Panc1 (cell line): ENCODE measurements at regions not wholly inside any gene's neighbourhood (a gene's known extent, or its start where the extent isn't known, plus 50 kb on each side); places are given as distances from the start of the nearest gene placed in this dataset.

ENCODE experiments used
- ATAC-seq: fragments of 200-7000 bp; cut with Tn5 transposase; 2 replicates; pipeline ENCODE4 v1.9.1; 2020; ENCODE audit warnings: mild to moderate bottlenecking, moderate library complexity
- BruUV-seq: library from RNA; stranded (reverse); fragments of 400-500 nt; replicated peaks from 2 replicates; lab custom pipeline; 2021; lab: Mats Ljungman, UMichigan
- CTCF ChIA-PET: fragments of 300-600 bp; sonication (Branson Sonifier 250); formaldehyde crosslinking; loops from one replicate; lab custom pipeline; 2022; ENCODE audit warnings: antibody characterized with exemption; lab: Charles Lee
- POLR2A ChIA-PET: fragments of 300-600 bp; sonication (Branson Sonifier 250); formaldehyde crosslinking; loops from one replicate; lab custom pipeline; 2022; ENCODE audit warnings: antibody characterized with exemption; lab: Charles Lee
- DNase-seq: peaks from one replicate; pipeline ENCODE4 v3.0.0-alpha.2; 2010; ENCODE audit warnings: low read depth, low spot score
- H3K27ac ChIP-seq: 2 replicates; pipeline ENCODE4 v1.5.1; 2011; ENCODE audit warnings: mild to moderate bottlenecking, low read length, inconsistent platforms
- H3K27me3 ChIP-seq: fragments of 200-500 bp; sonication (Bioruptor generic); 2 replicates; pipeline ENCODE4 v1.6.0; 2014; ENCODE audit warnings: low read length, inconsistent platforms; ENCODE audit not compliant: control insufficient read depth, insufficient read depth
- H3K36me3 ChIP-seq: fragments of 200-500 bp; sonication (Bioruptor generic); 2 replicates; pipeline ENCODE4 v1.5.1; 2014; ENCODE audit warnings: inconsistent platforms, mild to moderate bottlenecking, low read length, moderate library complexity; ENCODE audit not compliant: control insufficient read depth, insufficient read depth
- H3K4me1 ChIP-seq: 2 replicates; pipeline ENCODE4 v1.5.1; 2011; ENCODE audit warnings: inconsistent platforms, mild to moderate bottlenecking, low read length, moderate library complexity; ENCODE audit not compliant: control insufficient read depth, insufficient read depth
- H3K4me3 ChIP-seq, 2 experiments: 2 replicates each; pipeline ENCODE4 v1.5.1; 2011 to 2012; ENCODE audit warnings: low read depth in 2 of 2, low read length in 2 of 2, mild to moderate bottlenecking in 2 of 2, inconsistent platforms in 1 of 2, moderate library complexity in 1 of 2
- H3K9me3 ChIP-seq: fragments of 200-500 bp; sonication (Bioruptor generic); 2 replicates; pipeline ENCODE4 v1.5.1; 2014; ENCODE audit warnings: low read depth, mild to moderate bottlenecking, inconsistent platforms, low read length, moderate library complexity; ENCODE audit not compliant: control insufficient read depth, insufficient read depth
- CTCF ChIP-seq: fragments of 450-650 bp; IDR thresholded peaks from 2 replicates; pipeline ENCODE4 v1.5.1; 2017; ENCODE audit warnings: mild to moderate bottlenecking
- POLR2AphosphoS5 ChIP-seq: IDR thresholded peaks from 2 replicates; pipeline ENCODE4 v1.6.1; 2012; ENCODE audit warnings: mild to moderate bottlenecking, low read depth, low read length, moderate library complexity
- REST ChIP-seq, 2 experiments: IDR thresholded peaks; 2 replicates each; pipeline ENCODE4 v1.6.1; 2011 to 2012; ENCODE audit warnings: low read depth in 2 of 2, control low read depth in 1 of 2, low read length in 1 of 2, mild to moderate bottlenecking in 1 of 2, moderate library complexity in 1 of 2; ENCODE audit not compliant: insufficient read depth in 1 of 2
- SIN3A ChIP-seq: IDR thresholded peaks from 2 replicates; pipeline ENCODE4 v1.6.1; 2012; ENCODE audit warnings: low read depth, mild to moderate bottlenecking, low read length, moderate library complexity, borderline replicate concordance; ENCODE audit not compliant: insufficient read depth
- TCF7L2 ChIP-seq: IDR thresholded peaks from 2 replicates; pipeline ENCODE4 v1.6.1; 2011; ENCODE audit warnings: mild to moderate bottlenecking, low read depth, low read length, inconsistent platforms
- in situ Hi-C: cut with HindIII; loops from 2 replicates; pipeline ENCODE4 v1.10.0; 2016; ENCODE audit warnings: low sequenced_read_pairs, low pct_unique_long_range_greater_than_20kb
- intact Hi-C: fragments of 100-400 bp; cut with micrococcal nuclease; formaldehyde crosslinking; loops from one replicate; pipeline ENCODE4 v1.10.0; 2022; ENCODE audit not compliant: unreplicated experiment

GRCh38 chr13:70235565-70235964 is 127.3 kb upstream of the KLHL1 start:
- in situ Hi-C loops (no loop called here), intact Hi-C loops (no loop called here)
- ATAC-seq (no peak), DNase-seq (no peak)
- H3K27me3 ChIP-seq: no peaks in the 10 kb centered on the region
- no peaks in the 10 kb centered on the region for H3K9me3 ChIP-seq
- ChIA-PET CTCF (no interaction called here), POLR2A (no interaction called here)
- H3K27ac ChIP-seq: no peak overlapping the region
- H3K36me3 ChIP-seq: no peaks in the 10 kb centered on the region
- H3K4me1 ChIP-seq: no peaks in the 10 kb centered on the region
- BruUV-seq: no TSS peak
- H3K4me3 ChIP-seq: no peak overlapping the region
- no peak for TF ChIP-seq POLR2AphosphoS5
- TF ChIP-seq TCF7L2: no peak
- no peak for TF ChIP-seq REST (IDR thresholded peaks at IDR 0.05; ENCODE audit: insufficient read depth in 1 of 2, low read depth in 2 of 2, low read length in 1 of 2)
- TF ChIP-seq SIN3A: no peak
- TF ChIP-seq CTCF: no peak

- Histone ChIP-seq H3K9me3 (no peaks in the 10 kb centered on the region), H3K27ac (no peak overlapping the region), H3K4me3 (no peak overlapping the region), H3K36me3 (no peaks in the 10 kb centered on the region), H3K4me1 (no peaks in the 10 kb centered on the region), H3K27me3 (no peaks in the 10 kb centered on the region)
- in situ Hi-C loops: no loop called here
- DNase-seq (no peak), ATAC-seq (no peak)
- ChIA-PET POLR2A (no interaction called here), CTCF (no interaction called here)
- intact Hi-C loops: no loop called here
- TF ChIP-seq CTCF (no peak), REST (IDR thresholded peaks at IDR 0.05; ENCODE audit: insufficient read depth in 1 of 2, low read depth in 2 of 2, low read length in 1 of 2) (no peak), SIN3A (no peak), TCF7L2 (no peak), POLR2AphosphoS5 (no peak)
- BruUV-seq: no TSS peak
Observed at GRCh38 chr13:70223911-70224310, 115.7 kb upstream of the KLHL1 start.
